ENCODE measurements at regions not wholly inside any gene's neighbourhood (a gene's known extent, or its start where the extent isn't known, plus 50 kb on each side); places are given as distances from the start of the nearest gene placed in this dataset.

GRCh38 chr20:10951216-10951615 is 277.4 kb upstream of the JAG1 start:
- no peak for DNase-seq (ENCODE audit: extremely low read depth, low read depth)

- DNase-seq (ENCODE audit: extremely low read depth, low read depth) = no peak
These were observed 278.1 kb upstream of the JAG1 start for GRCh38 chr20:10951904-10952303.

- DNase-seq (ENCODE audit: extremely low read depth, low read depth) = no peak
These were observed 279.6 kb upstream of the JAG1 start for GRCh38 chr20:10953437-10953836.

DNA sequence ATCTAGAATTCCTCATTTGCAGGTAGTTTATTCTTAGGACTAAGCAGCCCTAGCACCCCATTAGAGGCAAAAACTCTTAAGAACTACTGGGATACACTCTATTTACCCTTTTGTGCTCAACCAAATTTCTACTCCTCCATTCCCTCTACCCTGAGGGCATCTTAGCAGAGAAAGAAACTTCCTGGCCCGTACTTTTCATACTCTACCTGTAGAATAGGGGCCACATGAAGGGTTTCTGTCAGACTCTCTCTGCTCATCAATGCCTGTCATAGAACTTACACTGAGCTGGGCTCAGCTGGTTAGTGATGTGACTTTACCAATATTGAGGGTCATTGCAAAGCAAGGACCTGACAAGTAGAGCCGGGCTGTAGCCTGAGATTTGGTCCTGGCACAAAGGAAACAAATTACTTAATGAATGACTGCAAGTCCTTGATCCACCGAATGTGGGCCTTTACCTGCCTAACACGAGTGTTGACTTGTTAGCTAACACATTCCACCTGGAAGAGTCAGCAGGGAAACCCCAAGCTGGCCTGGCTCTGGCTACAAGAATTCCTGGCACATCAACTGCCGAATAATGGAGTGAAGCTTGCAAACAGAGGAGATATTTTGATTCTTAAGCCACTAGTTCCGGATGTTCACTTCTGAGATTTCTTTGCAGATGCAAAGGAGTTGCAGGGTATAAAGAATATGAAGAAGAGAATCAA is 280.5 kb upstream of the JAG1 start:
- DNase-seq (ENCODE audit: extremely low read depth, low read depth) = no peak

- no peak for DNase-seq (ENCODE audit: extremely low read depth, low read depth)
These were observed 281.2 kb upstream of the JAG1 start for GRCh38 chr20:10954908-10955580.

DNA sequence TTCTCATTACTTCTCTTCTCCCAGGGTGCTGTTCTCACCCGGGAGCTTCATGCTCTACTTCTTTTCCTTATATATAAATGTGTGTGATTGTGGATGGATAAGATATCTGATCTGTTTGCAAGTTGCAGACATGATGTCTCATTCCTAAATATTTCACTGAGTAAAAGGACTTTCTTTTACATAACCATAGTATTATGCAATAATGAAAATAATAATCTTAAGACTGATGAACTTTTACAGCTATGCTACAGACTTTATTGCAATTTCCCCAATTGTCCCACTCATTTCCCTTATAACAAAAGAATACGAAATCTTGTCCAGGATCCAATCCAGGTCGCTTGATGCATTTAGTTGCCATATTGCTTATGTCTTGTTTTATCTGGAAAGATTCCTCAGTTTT is 284.5 kb upstream of the JAG1 start:
- DNase-seq (ENCODE audit: extremely low read depth, low read depth) = no peak

DNA sequence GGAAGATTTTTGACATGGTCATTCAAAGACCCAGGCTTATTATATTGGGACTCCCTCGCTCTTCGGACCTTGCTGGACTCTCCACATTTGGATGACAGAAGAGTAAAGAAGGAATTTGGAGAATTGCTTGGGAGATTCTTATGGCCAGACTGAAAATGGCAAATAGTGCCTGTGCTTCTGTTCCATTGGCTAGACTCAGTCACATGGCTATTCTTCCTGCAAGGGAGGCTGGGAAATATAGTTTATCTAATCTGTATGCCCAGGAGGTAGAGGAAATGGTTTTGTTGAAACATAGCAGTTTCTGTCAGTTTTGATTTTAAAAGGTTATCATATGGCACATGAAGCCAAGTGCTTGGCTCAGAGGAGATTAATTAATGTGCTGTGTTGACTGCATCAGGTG is 286.6 kb upstream of the JAG1 start:
- no peak for DNase-seq (ENCODE audit: extremely low read depth, low read depth)

DNA sequence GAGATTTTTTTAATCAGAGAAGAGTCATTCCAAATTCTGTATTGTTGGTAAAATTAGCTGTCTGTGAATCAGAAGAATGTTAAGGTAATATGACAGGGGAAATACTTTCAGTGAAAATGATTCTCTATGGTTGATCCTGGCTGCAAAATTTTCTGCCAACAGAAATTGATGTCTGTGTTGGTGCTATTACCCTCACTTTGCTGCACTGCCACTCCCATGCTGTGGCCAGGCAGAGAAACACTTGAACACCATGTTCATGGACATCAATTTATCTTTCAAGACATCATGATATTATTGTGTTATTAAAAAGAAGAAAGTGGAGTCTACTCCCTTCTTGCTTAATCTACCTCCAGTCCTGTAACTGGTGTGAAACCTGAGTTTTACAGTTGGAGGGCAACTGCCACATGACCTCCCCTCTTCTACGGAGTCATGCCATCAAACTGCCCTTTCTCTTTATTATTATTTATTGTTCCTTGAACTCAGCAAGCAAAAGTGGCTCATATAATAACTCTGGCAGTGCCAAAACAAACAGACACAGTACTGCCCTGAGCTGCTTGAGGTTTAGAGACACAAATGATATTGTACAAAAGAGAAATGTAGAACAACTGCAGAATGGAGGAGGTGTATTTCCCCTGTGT is 288.0 kb upstream of the JAG1 start:
- DNase-seq (ENCODE audit: extremely low read depth, low read depth) = no peak

GRCh38 chr20:10962937-10963336 is 289.1 kb upstream of the JAG1 start:
- DNase-seq (ENCODE audit: extremely low read depth, low read depth) = no peak

DNA sequence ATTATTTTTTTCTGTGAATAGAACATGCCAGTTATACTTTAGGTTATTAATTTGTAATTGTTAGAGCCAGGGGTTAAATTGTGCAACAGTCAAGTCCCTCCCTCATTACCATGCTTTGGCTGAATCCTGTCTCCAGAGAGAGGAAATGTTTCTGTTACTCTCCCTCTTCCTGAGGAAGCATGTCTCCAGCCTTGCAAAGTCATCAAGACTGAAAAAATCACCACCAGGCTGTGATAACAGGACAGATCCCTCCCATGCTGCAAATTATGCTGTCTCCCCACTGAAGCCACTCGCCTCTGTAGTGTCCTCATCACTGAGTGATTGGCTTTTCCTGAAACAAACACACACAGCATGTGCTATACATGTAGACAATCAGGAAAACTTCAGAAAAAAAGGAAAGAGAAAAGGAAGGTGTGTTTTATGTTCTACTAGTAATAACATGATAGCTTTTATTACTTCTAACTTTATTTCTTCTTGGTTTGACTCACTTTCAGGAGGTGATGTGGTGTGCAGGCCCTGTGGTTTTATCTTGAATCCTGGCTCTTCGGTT is 290.0 kb upstream of the JAG1 start:
- no peak for DNase-seq (ENCODE audit: extremely low read depth, low read depth)

DNA sequence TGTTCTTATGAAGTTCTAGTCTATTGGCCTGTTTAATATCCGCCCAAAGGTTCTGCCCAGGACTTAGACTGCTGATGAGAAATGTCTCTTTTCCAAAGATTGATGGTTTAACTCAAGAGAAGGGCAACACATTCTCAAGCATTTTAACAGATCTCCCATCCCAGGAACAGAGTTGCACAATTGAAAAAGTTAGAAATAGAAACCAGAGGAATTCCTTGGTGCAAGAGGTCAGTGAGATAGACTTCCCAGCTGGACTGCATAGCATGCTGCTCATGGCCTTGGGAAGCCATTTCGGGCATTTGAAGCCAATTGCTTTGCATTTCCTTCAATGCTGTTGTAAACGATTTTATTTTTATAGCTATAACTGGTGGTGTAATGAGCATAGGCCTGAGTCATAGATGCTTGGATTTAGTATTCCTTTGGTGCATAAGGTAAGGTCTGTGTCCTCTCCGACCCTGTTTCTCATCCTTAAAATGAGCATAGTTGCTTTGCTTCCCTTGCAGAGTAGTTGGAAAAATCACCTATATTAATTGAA is 292.2 kb upstream of the JAG1 start:
- DNase-seq (ENCODE audit: extremely low read depth, low read depth) = no peak

- DNase-seq (ENCODE audit: extremely low read depth, low read depth) = no peak
These were observed 296.3 kb upstream of the JAG1 start for GRCh38 chr20:10970109-10970508.

DNA sequence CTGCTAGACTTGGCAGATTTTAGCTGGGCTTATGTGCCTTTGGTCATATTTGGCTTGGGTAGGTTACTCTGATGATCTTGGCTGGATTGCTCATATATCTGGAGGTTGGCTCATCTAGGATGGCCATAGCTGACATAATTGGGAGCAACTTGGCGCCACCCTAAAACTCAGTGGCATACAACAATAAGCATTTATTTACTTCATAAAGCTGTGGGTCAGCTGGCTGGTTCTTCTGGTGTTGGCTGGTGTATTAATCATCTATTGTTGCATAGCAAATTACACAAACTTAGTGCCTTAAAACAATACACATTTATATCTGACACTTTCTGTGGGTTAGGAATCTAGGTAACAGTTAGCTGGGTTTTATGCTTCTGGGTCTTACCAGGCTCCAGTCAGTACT is 297.3 kb upstream of the JAG1 start:
- no peak for DNase-seq (ENCODE audit: extremely low read depth, low read depth)

DNA sequence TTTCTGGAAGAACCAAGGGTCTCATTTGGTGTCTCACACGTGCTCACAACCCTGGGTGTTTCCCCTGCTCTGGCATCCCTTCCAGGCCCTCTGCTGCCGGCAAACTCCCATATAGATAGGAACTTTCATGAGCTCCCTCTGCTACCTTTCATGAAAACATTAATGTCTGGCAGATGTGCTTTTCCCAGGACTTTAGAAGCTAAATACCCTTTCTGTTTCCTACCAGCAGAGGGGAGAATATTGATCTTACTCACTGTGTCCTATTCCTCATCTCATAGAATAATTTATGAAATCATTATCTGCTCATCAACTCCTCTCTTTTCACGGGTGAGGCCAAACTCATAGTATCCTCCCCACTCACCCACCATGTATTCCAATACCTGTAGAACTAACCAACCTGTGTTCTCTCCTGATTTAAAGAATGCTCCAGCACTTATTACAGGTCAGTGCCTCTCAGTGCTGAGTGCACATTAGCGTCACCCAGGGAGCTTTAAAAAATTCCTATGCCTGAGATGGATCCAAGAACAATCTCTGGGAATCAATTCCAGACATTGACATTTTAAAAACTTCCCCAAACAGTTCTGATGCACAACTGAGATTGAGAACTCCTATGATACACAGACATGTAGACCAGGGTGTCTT is 298.5 kb upstream of the JAG1 start:
- DNase-seq (ENCODE audit: extremely low read depth, low read depth) = no peak

DNA sequence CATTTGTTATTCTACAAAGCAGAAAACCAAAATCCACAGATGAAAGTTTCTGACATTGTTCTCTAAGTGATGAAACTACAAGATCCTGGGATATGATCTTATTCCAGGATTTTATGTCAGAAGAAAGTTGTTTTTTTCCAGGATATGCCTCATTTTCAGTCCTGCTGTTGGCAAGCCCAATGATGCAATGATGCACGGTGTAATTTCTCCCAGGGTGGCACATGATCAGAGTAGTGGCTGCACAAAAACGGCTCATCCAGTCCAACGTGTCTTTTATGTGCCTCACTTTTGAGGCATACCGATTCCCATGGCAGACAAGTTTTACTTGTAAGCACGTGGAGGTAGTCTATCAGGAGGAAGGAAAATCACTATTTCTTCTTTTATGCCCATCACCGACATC is 302.3 kb upstream of the JAG1 start:
- DNase-seq (ENCODE audit: extremely low read depth, low read depth) = no peak

DNA sequence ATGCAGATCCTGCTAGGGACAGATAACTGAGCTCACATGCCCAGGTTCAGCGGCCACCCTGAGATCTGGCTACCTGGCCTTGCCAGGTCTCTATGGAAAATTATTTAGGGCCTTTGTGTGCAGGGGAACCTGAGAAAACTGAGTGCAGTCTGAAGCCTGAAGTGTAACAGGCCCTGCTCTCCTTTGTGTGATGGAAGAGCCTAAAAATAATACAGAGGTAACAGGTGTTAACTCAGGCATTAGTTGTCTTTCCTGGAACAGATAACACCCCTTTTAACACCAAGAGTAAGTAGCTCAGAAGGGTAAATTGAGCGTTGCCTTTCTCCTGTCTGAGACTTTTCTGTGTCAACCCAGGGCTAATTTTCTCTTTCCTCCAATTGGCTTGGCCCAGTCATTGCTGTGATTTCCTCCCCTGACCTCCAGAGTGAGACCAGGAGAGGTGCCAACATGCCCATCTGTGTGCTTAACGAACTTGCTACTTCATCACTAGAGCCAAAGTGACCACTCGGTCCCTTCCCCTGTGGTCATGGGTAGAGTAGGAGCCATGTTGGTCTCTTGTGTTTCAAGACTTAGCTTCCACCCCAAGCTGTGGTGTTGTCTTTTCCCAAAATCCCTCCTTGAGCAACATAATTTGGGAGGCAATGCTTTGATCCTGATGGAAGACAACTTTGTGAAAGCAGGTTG is 304.4 kb upstream of the JAG1 start:
- no peak for DNase-seq (ENCODE audit: extremely low read depth, low read depth)

DNA sequence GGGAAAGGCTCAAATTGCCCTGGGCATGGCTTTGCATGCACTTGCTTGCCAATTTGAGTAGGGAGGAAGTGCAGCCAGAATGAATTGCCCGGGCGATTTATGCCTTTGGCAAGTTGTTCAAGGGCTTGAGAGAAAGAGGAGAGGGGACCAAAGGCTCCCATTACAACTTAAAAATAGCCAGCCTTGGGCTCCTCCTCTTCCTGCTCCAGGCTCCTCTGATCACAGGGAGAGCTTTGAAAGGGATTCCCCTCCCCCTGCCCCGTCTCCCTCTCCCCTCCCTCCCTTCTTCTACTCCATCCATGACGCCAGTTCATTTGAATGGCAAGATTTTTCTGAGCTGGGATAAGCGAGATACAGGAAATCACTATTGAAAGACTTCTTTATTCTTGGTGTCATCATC is 304.9 kb upstream of the JAG1 start:
- DNase-seq (ENCODE audit: extremely low read depth, low read depth) = no peak

DNA sequence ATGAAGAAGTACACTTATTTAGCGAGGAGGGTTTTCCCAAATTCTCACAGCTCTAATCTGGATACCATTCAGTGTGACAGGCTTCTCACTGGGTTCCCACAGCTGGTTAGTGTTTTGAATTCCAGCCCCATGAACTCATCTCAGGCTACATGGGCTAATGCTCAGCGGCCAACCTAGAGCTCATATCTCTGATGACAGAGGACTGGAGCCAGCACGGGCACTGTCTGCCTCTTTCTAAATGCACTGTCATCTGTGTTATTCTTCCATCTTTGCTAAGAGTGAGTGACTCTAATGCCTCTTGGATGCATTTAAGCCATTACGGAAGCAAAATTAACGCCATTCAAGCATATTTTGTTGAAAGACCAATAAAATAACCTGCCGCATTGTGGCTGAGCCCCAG is 308.9 kb upstream of the JAG1 start:
- no peak for DNase-seq (ENCODE audit: extremely low read depth, low read depth)

DNA sequence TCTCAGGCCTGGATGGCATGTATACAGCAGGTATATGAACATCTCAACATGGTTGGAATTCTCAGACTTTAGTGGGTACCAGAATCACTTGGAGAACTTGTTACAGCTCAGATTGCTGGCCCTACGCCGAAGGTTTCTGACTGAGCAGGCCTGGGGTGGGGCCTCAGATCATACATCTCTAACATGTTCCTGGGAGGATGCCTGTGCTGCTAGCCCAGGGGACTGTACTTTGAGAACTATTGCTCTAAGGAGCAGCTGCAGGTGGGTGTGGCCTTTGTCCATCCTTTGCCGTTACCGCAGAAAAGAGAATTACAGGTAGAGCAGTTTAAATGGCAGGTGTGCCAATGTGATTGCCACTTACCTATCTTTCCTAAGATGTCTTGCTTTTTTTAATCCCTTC is 310.5 kb upstream of the JAG1 start:
- no peak for DNase-seq (ENCODE audit: extremely low read depth, low read depth)

- DNase-seq (ENCODE audit: extremely low read depth, low read depth) = no peak
These were observed 311.1 kb upstream of the JAG1 start for GRCh38 chr20:10984913-10985312.

- DNase-seq (ENCODE audit: extremely low read depth, low read depth) = no peak
These were observed 311.7 kb upstream of the JAG1 start for GRCh38 chr20:10985536-10985935.

Data from NCI-H460 (cell line).